Frontal cortex (tissue), 3 donors: ENCODE measurements at regions not wholly inside any gene's neighbourhood (a gene's known extent, or its start where the extent isn't known, plus 50 kb on each side); places are given as distances from the start of the nearest gene placed in this dataset.
"Not testable (repeated sequence)": the region's sequence is repeated elsewhere in the genome, so short reads cannot be mapped to it uniquely, and the experiment has no call there.

ENCODE experiments used
- DNase-seq, 2 donors: peaks; one replicate each; pipeline ENCODE4 v3.0.0; 2012; ENCODE audit warnings: low spot score in 2 of 2
- FAIRE-seq: peaks from 2 replicates; lab custom pipeline; 2012; peaks lifted over from hg19 to GRCh38; lab: Jason Lieb, UNC
- donor health status: control.
- donor health status: control.
- donor health status: control.

- FAIRE-seq, DNase-seq: not testable (repeated sequence)
Measured at GRCh38 chr9:89689321-89689720, 84.5 kb downstream of the GADD45G start.

- DNase-seq: no peak
- FAIRE-seq: no peak
Measured at GRCh38 chr9:89690334-89690912, 85.6 kb downstream of the GADD45G start.

GRCh38 chr9:89695441-89695891 is 90.7 kb downstream of the GADD45G start:
- FAIRE-seq: no peak
- DNase-seq: no peak

GRCh38 chr9:89695979-89696378 is 91.2 kb downstream of the GADD45G start:
- DNase-seq, FAIRE-seq: not testable (repeated sequence)

GRCh38 chr9:89696780-89697179 is 92.0 kb downstream of the GADD45G start:
- no peak for FAIRE-seq

GRCh38 chr9:89697553-89697952 is 92.7 kb downstream of the GADD45G start:
- DNase-seq: no peak

More at GRCh38 chr9:89696780-89697179, 92.0 kb downstream of the GADD45G start:
- DNase-seq: no peak

GRCh38 chr9:89698411-89699005 is 93.7 kb downstream of the GADD45G start:
- DNase-seq (no peak), FAIRE-seq (no peak)

More at GRCh38 chr9:89697553-89697952, 92.7 kb downstream of the GADD45G start:
- FAIRE-seq: no peak

- DNase-seq: no peak
- no peak for FAIRE-seq
Measured at GRCh38 chr9:89699646-89700045, 94.8 kb downstream of the GADD45G start.

- DNase-seq: no peak
- FAIRE-seq: no peak
Measured at GRCh38 chr9:89701221-89701798, 96.5 kb downstream of the GADD45G start.

- FAIRE-seq: no peak
- no peak for DNase-seq
Measured at GRCh38 chr9:89702401-89702800, 97.6 kb downstream of the GADD45G start.

GRCh38 chr9:89705651-89706050 is 100.8 kb downstream of the GADD45G start:
- FAIRE-seq (no peak), DNase-seq (no peak)

GRCh38 chr9:89706086-89706485 is 101.3 kb downstream of the GADD45G start:
- no peak for FAIRE-seq

GRCh38 chr9:89706731-89707191 is 101.9 kb downstream of the GADD45G start:
- DNase-seq (no peak), FAIRE-seq (no peak)

More at GRCh38 chr9:89706086-89706485, 101.3 kb downstream of the GADD45G start:
- no peak for DNase-seq

- FAIRE-seq: no peak
Measured at GRCh38 chr9:89710697-89711096, 105.9 kb downstream of the GADD45G start.

GRCh38 chr9:89711866-89712265 is 107.1 kb downstream of the GADD45G start:
- DNase-seq: no peak
- FAIRE-seq: no peak

More at GRCh38 chr9:89710697-89711096, 105.9 kb downstream of the GADD45G start:
- DNase-seq: no peak

- DNase-seq (no peak), FAIRE-seq (no peak)
Measured at GRCh38 chr9:89712283-89712682, 107.5 kb downstream of the GADD45G start.

GRCh38 chr9:89714321-89714720 is 109.5 kb downstream of the GADD45G start:
- DNase-seq (no peak), FAIRE-seq (no peak)

- FAIRE-seq: no peak
- DNase-seq: no peak
Measured at GRCh38 chr9:89715318-89715858, 110.6 kb downstream of the GADD45G start.

- no peak for FAIRE-seq
- no peak for DNase-seq
Measured at GRCh38 chr9:89715881-89716280, 111.1 kb downstream of the GADD45G start.

GRCh38 chr9:89716559-89716958 is 111.7 kb downstream of the GADD45G start:
- no peak for FAIRE-seq
- DNase-seq: no peak

GRCh38 chr9:89718176-89718575 is 113.4 kb downstream of the GADD45G start:
- no peak for DNase-seq
- FAIRE-seq: no peak
